ENCODE measurements at regions not wholly inside any gene's neighbourhood (a gene's known extent, or its start where the extent isn't known, plus 50 kb on each side); places are given as distances from the start of the nearest gene placed in this dataset.

DNA sequence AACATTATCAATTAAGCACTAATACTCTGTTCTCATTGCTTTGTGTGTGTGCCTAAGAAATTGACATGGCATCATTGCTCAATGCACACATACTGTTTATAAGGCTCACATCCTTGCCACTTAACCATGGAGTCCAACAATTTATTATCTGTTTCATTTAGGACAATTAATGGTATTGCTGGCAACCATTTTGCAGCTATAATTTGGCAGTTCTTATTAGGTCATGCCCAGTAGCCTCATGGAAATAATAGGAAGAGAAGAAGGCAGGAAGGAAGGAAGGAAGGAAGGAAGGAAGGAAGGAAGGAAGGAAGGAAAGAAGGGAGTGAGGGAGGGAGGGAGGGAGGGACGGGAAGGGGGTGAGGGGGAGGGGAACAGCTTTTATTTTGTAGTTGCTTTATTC lies 285.5 kb upstream of the SLC24A2 start:
- POLR2A ChIA-PET: interaction anchor here (0.5 to 1.5 kb wide), 6 partner anchors 9 to 828 kb away, joined by 3 to 10 read pairs (median 3); no protein-coding TSS in a partner anchor
- H3K9me2 ChIP-seq (ENCODE audit: insufficient read depth, low read length): no peaks in the 10 kb centered on the region
- no peak overlapping the region for H3K27ac ChIP-seq (ENCODE audit: low read depth, low read length, poor library complexity, severe bottlenecking)
- H3K79me2 ChIP-seq (ENCODE audit: insufficient read depth, low read depth, low read length): no peaks in the 10 kb centered on the region
- CTCF ChIA-PET (ENCODE audit: unreplicated experiment): interaction anchor here (0.6 kb wide), 2 partner anchors 20 to 147 kb away, joined by 3 read pairs; no protein-coding TSS in a partner anchor
- no peaks in the 10 kb centered on the region for H3K36me3 ChIP-seq (ENCODE audit: insufficient read depth, low read length)
- H3K4me3 ChIP-seq (ENCODE audit: low read depth, low read length, poor library complexity, severe bottlenecking): no peak overlapping the region
- no peaks in the 10 kb centered on the region for H4K20me1 ChIP-seq (ENCODE audit: insufficient read depth, low read length)
- H2AFZ ChIP-seq (ENCODE audit: low read length): no peak overlapping the region
- H3K9me3 ChIP-seq (ENCODE audit: low read length): no peaks in the 10 kb centered on the region
- no peak overlapping the region for H3K4me2 ChIP-seq (ENCODE audit: low read length)
- BruUV-seq (replicated peaks): no TSS peak
- intact Hi-C loops (cut with micrococcal nuclease; ENCODE audit: unreplicated experiment): no loop called here
- TF ChIP-seq, protein P1, sequence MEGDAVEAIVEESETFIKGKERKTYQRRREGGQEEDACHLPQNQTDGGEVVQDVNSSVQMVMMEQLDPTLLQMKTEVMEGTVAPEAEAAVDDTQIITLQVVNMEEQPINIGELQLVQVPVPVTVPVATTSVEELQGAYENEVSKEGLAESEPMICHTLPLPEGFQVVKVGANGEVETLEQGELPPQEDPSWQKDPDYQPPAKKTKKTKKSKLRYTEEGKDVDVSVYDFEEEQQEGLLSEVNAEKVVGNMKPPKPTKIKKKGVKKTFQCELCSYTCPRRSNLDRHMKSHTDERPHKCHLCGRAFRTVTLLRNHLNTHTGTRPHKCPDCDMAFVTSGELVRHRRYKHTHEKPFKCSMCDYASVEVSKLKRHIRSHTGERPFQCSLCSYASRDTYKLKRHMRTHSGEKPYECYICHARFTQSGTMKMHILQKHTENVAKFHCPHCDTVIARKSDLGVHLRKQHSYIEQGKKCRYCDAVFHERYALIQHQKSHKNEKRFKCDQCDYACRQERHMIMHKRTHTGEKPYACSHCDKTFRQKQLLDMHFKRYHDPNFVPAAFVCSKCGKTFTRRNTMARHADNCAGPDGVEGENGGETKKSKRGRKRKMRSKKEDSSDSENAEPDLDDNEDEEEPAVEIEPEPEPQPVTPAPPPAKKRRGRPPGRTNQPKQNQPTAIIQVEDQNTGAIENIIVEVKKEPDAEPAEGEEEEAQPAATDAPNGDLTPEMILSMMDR (conservative IDR thresholded peaks at IDR 0.05; ENCODE audit: low read length): no peak
- no peak for TF ChIP-seq EZH2phosphoT487 (IDR thresholded peaks at IDR 0.05; ENCODE audit: borderline replicate concordance, low read depth, low read length)
- no peak for DNase-seq (ENCODE audit: low spot score)
- H3K4me1 ChIP-seq (ENCODE audit: insufficient read depth, low read length, poor library complexity, severe bottlenecking): no peaks in the 10 kb centered on the region

DNA sequence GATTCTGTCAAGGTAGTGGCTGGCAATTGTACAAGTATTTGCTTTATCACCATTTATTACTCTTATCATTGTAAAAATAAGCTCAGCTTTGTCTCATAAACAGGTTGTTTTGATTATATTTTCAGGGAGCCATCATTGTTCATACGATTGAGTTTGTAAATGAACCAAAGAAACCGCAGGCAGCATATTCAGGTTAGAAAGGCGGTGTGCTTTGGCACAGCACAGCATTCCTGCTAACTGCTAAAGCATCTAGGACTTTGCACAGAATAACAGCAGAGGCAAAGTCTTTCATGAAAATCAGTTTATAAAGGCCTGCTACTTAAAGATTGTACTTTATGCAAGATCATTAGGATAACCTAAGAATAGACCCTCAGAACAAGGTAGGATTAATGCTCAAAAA lies 281.5 kb upstream of the SLC24A2 start:
- CTCF ChIA-PET (ENCODE audit: unreplicated experiment): no interaction called here
- H3K9me3 ChIP-seq (ENCODE audit: low read length): no peaks in the 10 kb centered on the region
- no peak for DNase-seq (ENCODE audit: low spot score)
- no peaks in the 10 kb centered on the region for H3K9me2 ChIP-seq (ENCODE audit: insufficient read depth, low read length)
- intact Hi-C loops (cut with micrococcal nuclease; ENCODE audit: unreplicated experiment): no loop called here
- H2AFZ ChIP-seq (ENCODE audit: low read length): no peak overlapping the region
- no peaks in the 10 kb centered on the region for H3K36me3 ChIP-seq (ENCODE audit: insufficient read depth, low read length)
- no peaks in the 10 kb centered on the region for H4K20me1 ChIP-seq (ENCODE audit: insufficient read depth, low read length)
- TF ChIP-seq, protein P1 (conservative IDR thresholded peaks at IDR 0.05; ENCODE audit: low read length): no peak
- TF ChIP-seq EZH2phosphoT487 (IDR thresholded peaks at IDR 0.05; ENCODE audit: borderline replicate concordance, low read depth, low read length): no peak
- H3K4me3 ChIP-seq (ENCODE audit: low read depth, low read length, poor library complexity, severe bottlenecking): no peak overlapping the region
- H3K4me2 ChIP-seq (ENCODE audit: low read length): no peak overlapping the region
- no peak overlapping the region for H3K27ac ChIP-seq (ENCODE audit: low read depth, low read length, poor library complexity, severe bottlenecking)
- POLR2A ChIA-PET: no interaction called here
- H3K79me2 ChIP-seq (ENCODE audit: insufficient read depth, low read depth, low read length): no peaks in the 10 kb centered on the region
- BruUV-seq (replicated peaks): no TSS peak
- H3K4me1 ChIP-seq (ENCODE audit: insufficient read depth, low read length, poor library complexity, severe bottlenecking): peaks cover 18% of the 10 kb centered on the region

DNA sequence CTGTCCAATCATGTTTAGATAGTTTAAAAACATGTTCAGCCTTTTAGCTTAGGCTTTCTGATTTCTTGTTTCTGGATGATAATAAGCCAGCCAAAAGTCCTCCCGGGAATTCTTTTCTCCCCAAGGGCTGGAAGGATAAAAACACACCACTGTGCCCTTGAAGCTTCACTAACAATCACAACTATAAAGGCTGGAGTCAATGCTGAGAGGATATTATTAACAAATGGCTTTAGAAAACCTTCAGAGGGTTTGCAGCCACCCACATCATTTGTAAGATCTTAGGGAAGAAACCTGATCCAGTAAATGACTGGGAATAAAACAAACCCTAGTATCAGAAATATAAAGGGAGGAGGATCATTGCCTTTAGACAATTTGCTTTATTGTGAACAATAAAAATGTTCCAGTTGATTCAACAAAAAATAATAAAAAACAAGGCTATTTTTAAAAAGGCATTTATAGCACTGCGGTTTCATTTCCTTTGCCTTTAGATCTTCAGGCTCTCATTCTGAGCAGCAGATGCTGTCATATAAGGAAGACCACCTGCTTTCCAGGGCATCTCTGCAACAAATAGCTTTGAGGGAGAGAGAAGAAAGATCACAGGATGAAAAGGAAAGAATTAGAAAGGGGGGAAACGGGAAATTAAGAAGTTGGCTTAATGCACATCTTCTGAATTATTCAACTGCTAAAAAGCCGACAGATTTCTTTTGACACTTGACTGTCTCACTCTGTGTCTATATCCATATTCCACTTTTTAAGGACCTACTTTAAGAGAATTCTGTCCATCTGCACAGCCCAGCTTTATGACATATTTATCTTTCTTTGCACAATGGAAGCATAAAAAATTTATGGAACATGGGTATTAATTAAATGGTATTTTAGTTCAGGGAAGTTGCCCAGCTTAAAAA lies 277.2 kb upstream of the SLC24A2 start:
- ChIA-PET POLR2A (interaction anchor here (0.6 to 2.7 kb wide), 10 partner anchors 8 to 876 kb away, joined by 3 to 12 read pairs (median 4); no protein-coding TSS in a partner anchor), CTCF (ENCODE audit: unreplicated experiment) (no interaction called here)
- peak; percentile 64 for DNase-seq (ENCODE audit: low spot score)
- Histone ChIP-seq H3K4me2 (ENCODE audit: low read length) (peak overlapping the region; percentile 63), H3K79me2 (ENCODE audit: insufficient read depth, low read depth, low read length) (no peaks in the 10 kb centered on the region), H3K4me3 (ENCODE audit: low read depth, low read length, poor library complexity, severe bottlenecking) (peak overlapping the region; percentile 21), H3K4me1 (ENCODE audit: insufficient read depth, low read length, poor library complexity, severe bottlenecking) (peaks cover 28% of the 10 kb centered on the region), H3K27ac (ENCODE audit: low read depth, low read length, poor library complexity, severe bottlenecking) (peak overlapping the region; percentile 67), H3K9me3 (ENCODE audit: low read length) (no peaks in the 10 kb centered on the region), H3K36me3 (ENCODE audit: insufficient read depth, low read length) (no peaks in the 10 kb centered on the region), H4K20me1 (ENCODE audit: insufficient read depth, low read length) (no peaks in the 10 kb centered on the region), H2AFZ (ENCODE audit: low read length) (peak overlapping the region; percentile 78; the same call in 1 of the 2 replicates), H3K9me2 (ENCODE audit: insufficient read depth, low read length) (no peaks in the 10 kb centered on the region)
- no peak for TF ChIP-seq EZH2phosphoT487 (IDR thresholded peaks at IDR 0.05; ENCODE audit: borderline replicate concordance, low read depth, low read length)
- TF ChIP-seq, protein P1 (conservative IDR thresholded peaks at IDR 0.05; ENCODE audit: low read length): no peak
- BruUV-seq (replicated peaks): no TSS peak
- intact Hi-C loops (cut with micrococcal nuclease; ENCODE audit: unreplicated experiment): loop anchor here (10.0 kb wide), 1 partner anchor 179 kb away; no protein-coding TSS in a partner anchor

All from OCI-LY7 (cell line).